GM10266 (cell line): ENCODE measurements at regions not wholly inside any gene's neighbourhood (a gene's known extent, or its start where the extent isn't known, plus 50 kb on each side); places are given as distances from the start of the nearest gene placed in this dataset.

Experiments
- DNase-seq: peaks from one replicate; pipeline ENCODE4 v3.0.0; 2012; ENCODE audit errors: extremely low spot score
- CTCF ChIP-seq: IDR thresholded peaks from 2 replicates; pipeline ENCODE4 v1.5.1; 2012; ENCODE audit warnings: mild to moderate bottlenecking, low read depth; ENCODE audit not compliant: control insufficient read depth, insufficient read depth; ENCODE audit errors: missing control alignments

DNA sequence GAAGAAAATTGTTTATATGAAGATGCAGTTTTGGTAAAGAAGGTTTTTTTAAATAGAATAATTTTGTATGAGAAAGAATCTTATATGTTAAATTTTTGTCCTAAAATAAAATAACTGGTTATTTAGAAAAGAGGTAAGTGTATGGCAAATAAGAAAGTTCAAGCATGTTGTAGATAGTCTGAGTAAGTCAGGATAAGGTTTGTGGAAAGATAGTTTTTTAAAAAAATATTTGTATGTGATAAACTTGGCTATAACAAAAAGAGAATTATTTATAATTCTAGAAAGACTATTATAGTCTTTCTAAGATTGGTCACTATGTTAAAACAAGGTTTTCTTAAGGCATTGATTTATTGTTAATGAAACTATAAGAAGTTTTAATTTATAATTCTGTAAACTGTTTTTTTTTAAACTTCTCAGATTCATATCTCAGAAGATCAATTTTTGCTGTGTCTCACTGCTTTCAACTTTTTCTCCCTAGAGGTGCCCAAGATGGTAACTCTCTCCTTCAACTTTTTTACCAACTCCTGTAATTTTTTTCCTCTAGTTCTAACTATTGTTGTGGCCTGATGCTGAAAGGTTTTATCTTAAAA is 698.6 kb downstream of the CCSER2 start:
- no peak for TF ChIP-seq CTCF
- no peak for DNase-seq

GRCh38 chr10:85032981-85033380 is 704.6 kb downstream of the CCSER2 start:
- no peak for DNase-seq
- TF ChIP-seq CTCF: no peak

DNA sequence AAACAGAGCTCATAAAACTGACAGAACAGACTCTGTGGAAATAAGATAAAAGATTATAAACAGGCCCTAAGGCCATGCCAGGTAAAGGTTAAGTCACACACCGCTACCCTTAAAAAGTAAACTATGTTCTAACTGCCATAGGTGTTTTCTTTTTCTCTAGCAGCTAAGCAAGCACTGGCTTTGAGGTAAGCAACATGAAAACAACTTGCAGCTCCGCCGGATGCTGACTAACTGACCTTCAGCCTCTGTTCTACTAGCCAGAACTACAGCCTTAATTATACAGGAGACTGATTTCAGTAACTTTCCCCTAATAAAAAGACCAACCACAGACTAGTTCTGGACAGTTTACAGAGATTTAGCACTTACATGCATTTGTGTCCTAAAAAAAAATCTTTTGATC is 708.3 kb downstream of the CCSER2 start:
- no peak for DNase-seq

GRCh38 chr10:85039311-85039710 is 710.9 kb downstream of the CCSER2 start:
- no peak for DNase-seq
- no peak for TF ChIP-seq CTCF

More for the DNA sequence above, 708.3 kb downstream of the CCSER2 start:
- no peak for TF ChIP-seq CTCF

- no peak for TF ChIP-seq CTCF
- DNase-seq: no peak
Measured at GRCh38 chr10:85043207-85043606, 714.8 kb downstream of the CCSER2 start.

GRCh38 chr10:85045046-85045445 is 716.7 kb downstream of the CCSER2 start:
- no peak for DNase-seq
- no peak for TF ChIP-seq CTCF

DNA sequence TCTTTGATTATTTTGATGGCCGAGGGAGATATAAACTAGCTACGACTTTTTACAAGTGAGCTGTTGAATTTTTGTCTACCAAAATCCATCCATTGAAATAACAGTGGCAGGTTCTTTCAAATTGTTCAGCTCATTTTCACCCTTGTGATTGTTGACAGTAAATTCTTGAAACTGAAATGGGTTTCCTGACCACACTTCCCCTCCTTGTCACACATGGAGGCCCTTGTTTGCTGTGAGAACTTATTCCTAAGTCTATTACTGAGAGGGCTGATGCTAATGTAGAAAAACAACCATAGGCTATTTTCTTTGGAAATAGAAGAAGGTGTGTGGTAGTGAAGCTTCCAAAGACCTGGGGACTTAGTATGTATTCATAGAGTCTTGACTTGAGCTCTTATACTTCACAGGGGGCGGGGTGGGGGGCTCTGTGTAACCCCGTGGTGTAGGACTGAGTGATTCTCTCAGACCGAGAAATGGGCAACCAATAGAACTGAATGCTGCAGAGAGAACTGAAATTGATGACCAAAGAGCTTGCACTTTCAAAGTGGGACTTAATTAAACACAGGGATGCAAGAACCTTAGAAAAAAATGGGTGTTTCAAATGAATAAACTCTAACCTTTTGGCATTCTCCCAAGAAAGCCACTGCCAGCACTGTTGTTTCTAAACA is 718.9 kb downstream of the CCSER2 start:
- no peak for DNase-seq
- no peak for TF ChIP-seq CTCF
